NCI-H2227 (cell line): ENCODE measurements at regions not wholly inside any gene's neighbourhood (a gene's known extent, or its start where the extent isn't known, plus 50 kb on each side); places are given as distances from the start of the nearest gene placed in this dataset.

Source experiments
- DNase-seq: peaks from one replicate; lab custom pipeline; 2025; ENCODE audit not compliant: unreplicated experiment; lab: John Stamatoyannopoulos, UW

GRCh38 chr14:38103542-38104225 is 104.0 kb upstream of the SSTR1 start:
- DNase-seq: no peak

GRCh38 chr14:38105106-38105702 is 102.5 kb upstream of the SSTR1 start:
- no peak for DNase-seq

GRCh38 chr14:38107216-38107631 is 100.5 kb upstream of the SSTR1 start:
- no peak for DNase-seq

- no peak for DNase-seq
Measured at GRCh38 chr14:38108681-38109080, 99.0 kb upstream of the SSTR1 start.

- DNase-seq: no peak
Measured at GRCh38 chr14:38110258-38110657, 97.4 kb upstream of the SSTR1 start.

GRCh38 chr14:38111046-38111445 is 96.7 kb upstream of the SSTR1 start:
- DNase-seq: no peak

GRCh38 chr14:38113546-38113945 is 94.2 kb upstream of the SSTR1 start:
- DNase-seq: no peak

- no peak for DNase-seq
Measured at GRCh38 chr14:38116895-38117294, 90.8 kb upstream of the SSTR1 start.

- DNase-seq: no peak
Measured at GRCh38 chr14:38120109-38120508, 87.6 kb upstream of the SSTR1 start.

- DNase-seq: no peak
Measured at GRCh38 chr14:38121320-38122020, 86.2 kb upstream of the SSTR1 start.

- DNase-seq: no peak
Measured at GRCh38 chr14:38122241-38122640, 85.5 kb upstream of the SSTR1 start.

GRCh38 chr14:38124506-38124905 is 83.2 kb upstream of the SSTR1 start:
- DNase-seq: no peak

GRCh38 chr14:38125481-38126037 is 82.1 kb upstream of the SSTR1 start:
- DNase-seq: no peak

GRCh38 chr14:38127356-38127755 is 80.3 kb upstream of the SSTR1 start:
- no peak for DNase-seq

- no peak for DNase-seq
Measured at GRCh38 chr14:38127784-38128183, 79.9 kb upstream of the SSTR1 start.

GRCh38 chr14:38128640-38129039 is 79.1 kb upstream of the SSTR1 start:
- no peak for DNase-seq

GRCh38 chr14:38129192-38129591 is 78.5 kb upstream of the SSTR1 start:
- DNase-seq: no peak

GRCh38 chr14:38129705-38130104 is 78.0 kb upstream of the SSTR1 start:
- DNase-seq: no peak

- no peak for DNase-seq
Measured at GRCh38 chr14:38134416-38135030, 73.2 kb upstream of the SSTR1 start.

- DNase-seq: no peak
Measured at GRCh38 chr14:38135106-38135867, 72.4 kb upstream of the SSTR1 start.

GRCh38 chr14:38137005-38137404 is 70.7 kb upstream of the SSTR1 start:
- no peak for DNase-seq
